Stimulated activated CD8-positive, alpha-beta memory T cell treated with anti-CD3 and anti-CD28 coated beads, Interleukin-12 subunit alpha, Interleukin-12 subunit beta, amount 100 ng/mL, for 1 hour (primary cell): ENCODE measurements at regions not wholly inside any gene's neighbourhood (a gene's known extent, or its start where the extent isn't known, plus 50 kb on each side); places are given as distances from the start of the nearest gene placed in this dataset.
"Not testable (repeated sequence)": the region's sequence is repeated elsewhere in the genome, so short reads cannot be mapped to it uniquely, and the experiment has no call there.

Source experiments
- DNase-seq: peaks from one replicate; pipeline ENCODE4 v3.0.0-alpha.2; 2020; ENCODE audit warnings: low read depth

GRCh38 chr17:33838281-33838680 is 416.8 kb upstream of the CCL2 start:
- no peak for DNase-seq

DNA sequence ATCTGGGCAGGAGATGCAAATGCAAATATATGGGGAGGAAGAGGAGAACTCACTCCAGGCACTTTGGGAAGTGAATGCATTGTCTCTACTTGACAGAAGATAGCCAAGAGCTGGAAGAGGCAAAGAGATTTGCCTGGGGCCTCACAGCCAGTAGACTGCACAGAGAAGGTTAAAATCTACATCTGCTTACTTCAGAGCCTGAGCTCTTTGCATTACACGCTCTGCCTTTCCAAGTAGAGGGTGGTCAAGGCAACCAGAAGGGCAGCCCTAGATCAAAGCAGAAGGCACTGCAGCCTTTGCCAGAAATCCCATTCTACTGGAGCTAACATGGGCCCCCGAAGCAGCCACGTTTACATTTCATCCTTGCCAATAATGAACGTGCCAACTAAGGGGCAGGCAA is 407.2 kb upstream of the CCL2 start:
- no peak for DNase-seq

GRCh38 chr17:33848433-33848832 is 406.7 kb upstream of the CCL2 start:
- DNase-seq = no peak

- no peak for DNase-seq
Measured at GRCh38 chr17:33854596-33854995, 400.5 kb upstream of the CCL2 start.

DNA sequence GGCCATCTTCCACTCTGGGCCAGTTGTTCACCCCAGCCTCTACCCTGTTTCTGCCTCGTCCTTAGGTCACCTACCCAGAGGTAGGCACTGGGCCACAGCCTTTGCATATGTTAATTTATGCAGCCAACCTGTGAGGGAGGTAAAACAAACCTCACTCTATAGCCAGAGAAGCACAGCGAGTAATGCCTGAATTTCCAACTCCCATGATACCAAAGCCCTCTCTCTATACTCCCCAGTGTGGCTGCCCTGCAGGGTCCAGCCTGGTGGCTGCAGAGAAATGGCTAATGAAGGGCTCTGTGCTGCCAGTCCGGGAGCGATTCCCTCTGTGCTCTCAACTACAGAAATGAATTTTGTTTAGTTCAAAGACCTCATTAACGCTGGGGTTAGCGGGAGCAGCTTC is 397.0 kb upstream of the CCL2 start:
- no peak for DNase-seq

DNA sequence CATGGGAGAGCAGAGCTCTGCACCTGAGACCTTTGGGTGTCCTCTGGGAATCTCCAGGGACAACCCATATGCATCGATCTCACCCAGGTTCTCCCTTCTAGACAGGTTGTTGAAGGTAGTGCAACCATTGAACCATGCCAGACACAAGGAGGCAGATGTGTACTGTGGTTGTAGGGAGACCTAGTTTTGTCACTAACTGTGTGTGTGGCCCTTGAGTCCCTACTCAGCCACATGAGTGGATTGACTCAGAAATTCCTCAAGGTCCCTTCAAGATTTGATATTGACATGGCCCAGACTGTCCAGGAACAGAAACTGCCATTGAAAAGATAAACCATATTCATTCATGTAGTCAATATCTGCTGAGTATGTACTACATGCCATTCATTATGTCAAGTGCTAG is 396.4 kb upstream of the CCL2 start:
- no peak for DNase-seq

DNA sequence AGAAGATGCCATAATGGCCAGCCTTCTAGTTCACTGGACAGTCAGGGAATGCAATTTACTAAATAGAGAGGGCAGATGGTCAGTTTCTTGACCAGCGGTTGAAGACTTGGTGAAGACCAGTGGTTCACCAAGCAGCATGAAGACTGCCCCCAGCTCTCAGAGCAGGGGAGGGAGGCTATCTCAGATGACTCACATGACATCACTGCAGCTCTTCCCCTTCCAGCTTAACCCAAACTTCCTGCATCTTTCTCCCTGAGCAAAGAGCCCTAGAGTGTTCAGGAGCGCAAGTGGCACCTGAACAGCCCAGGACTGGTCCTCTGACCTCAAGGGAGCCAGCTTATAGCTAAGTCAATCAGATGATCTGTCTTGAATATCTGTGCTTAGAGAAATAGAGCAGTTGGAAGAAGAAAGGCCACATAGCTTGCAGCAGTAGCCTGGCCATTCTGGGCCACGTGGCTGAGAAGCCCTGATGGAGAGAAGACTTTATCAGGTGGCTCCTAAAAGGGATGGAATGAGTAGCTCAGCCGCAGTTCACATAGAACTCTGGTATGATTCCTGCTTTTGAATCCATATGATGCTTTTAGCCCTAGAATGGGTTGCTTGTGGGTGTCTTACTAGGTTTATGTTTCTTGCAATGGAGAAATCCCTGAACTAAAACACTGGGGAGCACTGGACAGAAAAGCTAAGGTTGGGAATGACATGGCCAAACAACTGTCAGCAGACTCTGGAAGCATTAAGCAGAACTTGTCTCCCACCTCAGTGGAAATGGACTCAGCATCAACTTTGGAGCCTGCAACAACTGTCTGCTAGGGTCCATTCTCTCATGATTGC is 392.1 kb upstream of the CCL2 start:
- no peak for DNase-seq

GRCh38 chr17:33864758-33865229 is 390.3 kb upstream of the CCL2 start:
- DNase-seq = no peak

- no peak for DNase-seq
Measured at GRCh38 chr17:33868899-33869298, 386.2 kb upstream of the CCL2 start.

- DNase-seq = no peak
Measured at GRCh38 chr17:33870936-33871335, 384.1 kb upstream of the CCL2 start.

- DNase-seq = no peak
Measured at GRCh38 chr17:33871720-33872540, 383.2 kb upstream of the CCL2 start.

GRCh38 chr17:33873201-33873617 is 381.9 kb upstream of the CCL2 start:
- DNase-seq = no peak

- DNase-seq = no peak
Measured at GRCh38 chr17:33874617-33875060, 380.4 kb upstream of the CCL2 start.

GRCh38 chr17:33875973-33876372 is 379.1 kb upstream of the CCL2 start:
- DNase-seq = no peak

DNA sequence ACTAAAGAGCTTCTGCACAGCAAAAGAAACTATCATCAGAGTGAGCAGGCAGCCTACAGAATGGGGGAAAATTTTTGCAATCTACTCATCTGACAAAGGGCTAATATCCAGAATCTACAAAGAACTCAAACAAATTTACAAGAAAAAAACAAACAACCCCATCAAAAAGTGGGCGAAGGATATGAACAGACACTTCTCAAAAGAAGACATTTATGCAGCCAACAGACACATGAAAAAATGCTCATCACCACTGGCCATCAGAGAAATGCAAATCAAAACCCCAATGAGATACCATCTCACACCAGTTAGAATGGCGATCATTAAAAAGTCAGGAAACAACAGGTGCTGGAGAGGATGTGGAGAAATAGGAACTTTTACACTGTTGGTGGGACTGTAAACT is 372.8 kb upstream of the CCL2 start:
- DNase-seq = not testable (repeated sequence)

GRCh38 chr17:33882677-33883076 is 372.4 kb upstream of the CCL2 start:
- DNase-seq = not testable (repeated sequence)

GRCh38 chr17:33888455-33888854 is 366.6 kb upstream of the CCL2 start:
- no peak for DNase-seq

- DNase-seq = no peak
Measured at GRCh38 chr17:33889040-33889439, 366.0 kb upstream of the CCL2 start.

DNA sequence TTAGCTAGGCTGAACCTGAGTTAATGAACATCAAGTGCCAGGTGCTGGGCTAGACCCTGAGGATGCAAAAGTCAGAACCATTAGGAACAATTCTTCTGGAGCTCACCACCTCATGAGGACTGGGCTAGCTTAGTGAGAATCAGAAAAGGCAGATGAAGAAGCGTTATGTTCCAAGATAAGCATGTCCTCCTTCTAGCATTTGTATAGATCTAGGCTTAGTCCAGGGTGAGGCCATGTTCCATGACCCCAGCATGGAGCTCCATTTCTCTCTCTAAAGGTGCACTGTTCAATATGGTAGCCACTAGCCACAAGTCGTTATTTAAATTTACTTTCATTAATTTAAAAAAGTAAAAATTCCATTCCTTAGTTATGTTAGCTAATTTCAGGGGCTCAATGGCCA is 365.3 kb upstream of the CCL2 start:
- no peak for DNase-seq

- no peak for DNase-seq
Measured at GRCh38 chr17:33892717-33893591, 362.1 kb upstream of the CCL2 start.

- DNase-seq = no peak
Measured at GRCh38 chr17:33895491-33895890, 359.6 kb upstream of the CCL2 start.

GRCh38 chr17:33896263-33896662 is 358.8 kb upstream of the CCL2 start:
- no peak for DNase-seq
